ENCODE measurements at regions not wholly inside any gene's neighbourhood (a gene's known extent, or its start where the extent isn't known, plus 50 kb on each side); places are given as distances from the start of the nearest gene placed in this dataset.

DNA sequence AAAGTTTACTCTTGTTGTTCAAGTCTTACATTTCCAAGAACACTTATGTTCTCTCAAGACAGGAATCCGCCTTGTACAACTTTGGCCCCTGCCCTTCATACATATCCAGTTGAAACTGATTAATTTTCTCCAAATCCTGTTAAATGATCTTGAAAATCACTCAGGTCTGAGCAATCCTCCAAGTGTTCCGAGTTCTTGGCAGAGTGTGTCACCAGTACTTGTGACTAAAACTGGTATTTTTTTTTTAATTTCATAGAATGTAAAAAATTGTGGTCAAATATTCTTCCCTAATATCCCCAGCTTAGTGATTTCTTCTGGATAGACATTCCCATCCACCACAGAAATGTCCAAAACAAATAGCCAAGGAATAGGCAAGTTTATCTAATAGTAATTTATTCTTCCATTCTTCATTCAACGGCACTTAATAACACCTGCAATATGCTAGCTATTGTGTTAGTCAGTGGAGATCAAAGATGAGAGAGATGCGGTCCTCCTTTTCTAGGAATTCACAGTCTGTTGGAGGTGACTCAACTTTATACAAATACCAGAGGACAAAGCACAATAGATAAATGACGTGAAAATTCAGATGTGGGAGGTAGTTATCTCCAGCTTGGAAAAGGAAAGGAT is 71.4 kb downstream of the DIRAS3 start:
- Histone ChIP-seq H3K27me3 (ENCODE audit: control insufficient read depth in 2 of 2, insufficient read depth in 2 of 2, low read length in 2 of 2) (no peaks in the 10 kb centered on the region), H3K4me1 (ENCODE audit: control insufficient read depth in 1 of 2, insufficient read depth in 2 of 2, low read length in 2 of 2) (no peaks in the 10 kb centered on the region), H3K9me3 (replicated peaks in 1 of 2; ENCODE audit: control insufficient read depth in 1 of 2, insufficient read depth in 1 of 2, low read length in 2 of 2) (no peaks in the 10 kb centered on the region), H3K4me2 (replicated peaks; ENCODE audit: extremely low read depth, low read length, poor library complexity, severe bottlenecking) (no peak overlapping the region), H3K36me3 (replicated peaks in 1 of 2; ENCODE audit: control insufficient read depth in 1 of 2, insufficient read depth in 2 of 2, low read length in 2 of 2) (no peaks in the 10 kb centered on the region), H3K9ac (ENCODE audit: insufficient read depth, low read length, poor library complexity, severe bottlenecking) (no peak overlapping the region), H3K27ac (ENCODE audit: low read depth in 1 of 2, low read length in 2 of 2) (no peak overlapping the region), H3K4me3 (replicated peaks in 1 of 3; ENCODE audit: low read depth in 2 of 3, low read length in 3 of 3) (no peak overlapping the region), H3K79me2 (ENCODE audit: insufficient read depth, low read length) (no peaks in the 10 kb centered on the region), H2AFZ (ENCODE audit: insufficient read depth, low read depth, low read length, poor library complexity, severe bottlenecking) (no peak overlapping the region), H4K20me1 (ENCODE audit: insufficient read depth, low read length) (no peaks in the 10 kb centered on the region)
- H3K9me3 Mint-ChIP-seq, result peaks cover 0 to 7% (median 0%) of the 10 kb centered on the region in 7 donors
- whole genome bisulfite sequencing (ENCODE audit: insufficient coverage), result 75% methylated on average over 1 of the region's 5 CpGs
- no peak overlapping the region for H3K27ac Mint-ChIP-seq
- no peak overlapping the region for H3K4me3 Mint-ChIP-seq
- H3K36me3 Mint-ChIP-seq, result no peaks in the 10 kb centered on the region
- intact Hi-C loops (cut with micrococcal nuclease), result no loop called here
- H3K4me1 Mint-ChIP-seq, result no peaks in the 10 kb centered on the region
- TF ChIP-seq, protein P1, sequence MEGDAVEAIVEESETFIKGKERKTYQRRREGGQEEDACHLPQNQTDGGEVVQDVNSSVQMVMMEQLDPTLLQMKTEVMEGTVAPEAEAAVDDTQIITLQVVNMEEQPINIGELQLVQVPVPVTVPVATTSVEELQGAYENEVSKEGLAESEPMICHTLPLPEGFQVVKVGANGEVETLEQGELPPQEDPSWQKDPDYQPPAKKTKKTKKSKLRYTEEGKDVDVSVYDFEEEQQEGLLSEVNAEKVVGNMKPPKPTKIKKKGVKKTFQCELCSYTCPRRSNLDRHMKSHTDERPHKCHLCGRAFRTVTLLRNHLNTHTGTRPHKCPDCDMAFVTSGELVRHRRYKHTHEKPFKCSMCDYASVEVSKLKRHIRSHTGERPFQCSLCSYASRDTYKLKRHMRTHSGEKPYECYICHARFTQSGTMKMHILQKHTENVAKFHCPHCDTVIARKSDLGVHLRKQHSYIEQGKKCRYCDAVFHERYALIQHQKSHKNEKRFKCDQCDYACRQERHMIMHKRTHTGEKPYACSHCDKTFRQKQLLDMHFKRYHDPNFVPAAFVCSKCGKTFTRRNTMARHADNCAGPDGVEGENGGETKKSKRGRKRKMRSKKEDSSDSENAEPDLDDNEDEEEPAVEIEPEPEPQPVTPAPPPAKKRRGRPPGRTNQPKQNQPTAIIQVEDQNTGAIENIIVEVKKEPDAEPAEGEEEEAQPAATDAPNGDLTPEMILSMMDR (IDR thresholded peaks at IDR 0.05), result no peak
- DNase-seq, result no peak
- peaks cover 0 to 2% (median 2%) of the 10 kb centered on the region in 3 donors for H3K27me3 Mint-ChIP-seq (ENCODE audit: low read depth in 3 of 3)

DNA sequence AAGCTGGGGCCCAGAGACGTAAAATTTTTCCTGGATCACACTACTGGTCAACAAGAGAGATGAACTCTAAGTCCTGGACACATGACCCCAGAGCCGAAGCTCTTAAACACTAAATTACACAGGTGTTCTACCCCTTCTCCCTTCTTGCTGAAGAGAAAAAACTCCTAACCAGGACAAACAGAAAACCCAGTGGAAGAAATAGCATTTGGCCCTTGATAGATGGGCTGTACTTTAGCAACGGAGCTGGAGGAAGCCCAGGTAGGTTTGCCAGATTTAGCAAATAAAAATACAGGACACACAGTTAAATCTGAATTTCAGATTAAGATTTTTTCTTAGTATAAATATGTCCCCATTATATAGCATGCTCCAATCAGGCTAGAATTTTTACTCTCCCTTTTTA is 72.7 kb downstream of the DIRAS3 start:
- Histone ChIP-seq H3K4me1 (ENCODE audit: control insufficient read depth in 1 of 2, insufficient read depth in 2 of 2, low read length in 2 of 2) (no peaks in the 10 kb centered on the region), H3K9me3 (replicated peaks in 1 of 2; ENCODE audit: control insufficient read depth in 1 of 2, insufficient read depth in 1 of 2, low read length in 2 of 2) (peaks cover 0 to 5% of the 10 kb centered on the region in 2 donors), H3K27me3 (ENCODE audit: control insufficient read depth in 2 of 2, insufficient read depth in 2 of 2, low read length in 2 of 2) (no peaks in the 10 kb centered on the region), H2AFZ (ENCODE audit: insufficient read depth, low read depth, low read length, poor library complexity, severe bottlenecking) (no peak overlapping the region), H3K4me2 (replicated peaks; ENCODE audit: extremely low read depth, low read length, poor library complexity, severe bottlenecking) (no peak overlapping the region), H3K79me2 (ENCODE audit: insufficient read depth, low read length) (no peaks in the 10 kb centered on the region), H3K27ac (ENCODE audit: low read depth in 1 of 2, low read length in 2 of 2) (no peak overlapping the region), H3K36me3 (replicated peaks in 1 of 2; ENCODE audit: control insufficient read depth in 1 of 2, insufficient read depth in 2 of 2, low read length in 2 of 2) (no peaks in the 10 kb centered on the region), H4K20me1 (ENCODE audit: insufficient read depth, low read length) (no peaks in the 10 kb centered on the region), H3K4me3 (replicated peaks in 1 of 3; ENCODE audit: low read depth in 2 of 3, low read length in 3 of 3) (no peak overlapping the region), H3K9ac (ENCODE audit: insufficient read depth, low read length, poor library complexity, severe bottlenecking) (no peak overlapping the region)
- Mint-ChIP-seq H3K27ac (no peak overlapping the region), H3K4me1 (no peaks in the 10 kb centered on the region), H3K4me3 (no peak overlapping the region), H3K9me3 (peaks cover 0 to 7% (median 0%) of the 10 kb centered on the region in 7 donors), H3K36me3 (no peaks in the 10 kb centered on the region), H3K27me3 (ENCODE audit: low read depth in 3 of 3) (peaks cover 0 to 2% (median 2%) of the 10 kb centered on the region in 3 donors)
- WGBS (ENCODE audit: insufficient coverage), result 40% methylated on average over 1 of the region's 3 CpGs
- no peak for DNase-seq
- TF ChIP-seq, protein P1 (IDR thresholded peaks at IDR 0.05), result no peak
- intact Hi-C loops (cut with micrococcal nuclease), result no loop called here

Data from CD14-positive monocyte (primary cell).